D721Med (cell line): ENCODE measurements at regions not wholly inside any gene's neighbourhood (a gene's known extent, or its start where the extent isn't known, plus 50 kb on each side); places are given as distances from the start of the nearest gene placed in this dataset.

Source experiments
- DNase-seq: peaks from one replicate; pipeline ENCODE4 v3.0.0; 2011; ENCODE audit warnings: low spot score; ENCODE audit not compliant: insufficient read length
- FAIRE-seq: peaks from 2 replicates; lab custom pipeline; 2011; peaks lifted over from hg19 to GRCh38; lab: Jason Lieb, UNC
- CTCF ChIP-seq: IDR thresholded peaks from 2 replicates; pipeline ENCODE4 v1.5.1; 2012; ENCODE audit warnings: mild to moderate bottlenecking, control low read depth; ENCODE audit not compliant: insufficient read depth; ENCODE audit errors: missing control alignments

DNA sequence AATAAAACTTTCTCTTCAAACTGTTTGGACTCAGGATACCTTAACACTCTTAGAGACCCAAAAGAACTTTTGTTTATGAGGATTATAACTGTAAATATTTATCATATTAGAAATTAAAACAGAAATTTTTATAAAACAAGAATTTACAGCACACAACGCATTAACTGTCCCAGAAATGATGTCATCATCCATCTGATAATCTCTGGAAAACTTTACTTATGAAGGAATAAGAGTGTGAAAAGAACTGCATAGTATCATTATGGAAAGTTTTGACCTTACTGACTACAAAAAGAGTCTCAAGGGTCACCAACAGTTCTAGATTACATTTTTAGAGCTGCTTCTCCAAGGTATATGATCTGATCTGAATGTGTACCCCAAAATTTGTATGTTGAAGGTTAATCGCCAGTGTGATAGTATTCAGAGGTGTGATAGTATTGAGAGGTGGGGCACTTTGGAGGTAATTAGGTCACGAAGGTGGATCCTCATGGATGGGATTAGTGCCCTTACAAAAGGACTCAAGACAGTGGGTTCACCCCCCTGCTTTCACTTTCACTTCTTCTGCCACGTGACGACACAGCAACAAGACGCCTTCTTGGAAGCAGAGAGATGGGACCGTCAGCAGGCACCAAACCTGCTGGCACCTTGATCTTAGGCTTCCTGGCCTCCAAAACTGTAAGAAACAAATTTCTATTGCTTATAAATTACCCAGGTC, 95.7 kb upstream of the NR5A2 start:
- TF ChIP-seq CTCF: no peak
- DNase-seq (no peak), FAIRE-seq (no peak)

DNA sequence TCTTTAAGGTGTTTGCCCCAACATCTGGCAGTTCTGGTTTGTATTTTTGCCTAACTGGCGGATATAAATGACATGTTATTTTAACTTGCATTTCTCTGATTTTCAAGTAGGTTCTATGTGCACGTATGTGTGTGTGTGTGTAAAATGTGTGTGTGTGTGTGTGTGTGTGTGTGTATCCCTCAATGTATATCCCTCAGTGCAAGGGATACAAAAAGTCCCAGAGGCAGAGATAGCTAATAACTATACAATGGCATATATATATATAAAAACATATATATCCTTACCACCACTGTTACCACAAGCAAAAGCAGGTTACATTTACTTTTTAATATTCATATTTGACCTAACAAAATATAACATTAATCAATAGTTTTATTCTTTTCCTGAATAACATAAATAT, 95.0 kb upstream of the NR5A2 start:
- FAIRE-seq (no peak), DNase-seq (no peak)
- TF ChIP-seq CTCF: no peak

DNA sequence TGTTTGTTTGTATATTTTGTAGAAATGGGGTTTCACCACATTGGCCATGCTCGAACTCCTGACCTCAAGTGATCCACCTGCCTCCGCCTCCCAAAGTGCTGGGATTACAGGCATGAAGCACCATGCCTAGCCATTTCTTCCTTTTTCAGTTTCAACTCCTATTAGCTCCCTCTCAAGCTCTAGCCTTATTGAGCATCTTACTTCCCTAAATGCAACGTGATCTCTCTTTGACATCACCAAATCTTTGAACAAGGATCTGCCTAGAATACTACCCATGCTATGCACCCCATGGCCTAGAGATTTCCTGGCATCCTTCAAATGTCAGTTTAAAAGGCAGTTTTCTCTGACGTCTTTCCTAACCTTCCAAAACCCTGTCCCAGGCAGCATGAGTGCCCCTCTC, 91.1 kb upstream of the NR5A2 start:
- no peak for TF ChIP-seq CTCF
- no peak for DNase-seq
- FAIRE-seq: no peak

GRCh38 chr1:199937161-199937560, 90.3 kb upstream of the NR5A2 start:
- TF ChIP-seq CTCF: no peak
- no peak for FAIRE-seq
- DNase-seq: no peak

DNA sequence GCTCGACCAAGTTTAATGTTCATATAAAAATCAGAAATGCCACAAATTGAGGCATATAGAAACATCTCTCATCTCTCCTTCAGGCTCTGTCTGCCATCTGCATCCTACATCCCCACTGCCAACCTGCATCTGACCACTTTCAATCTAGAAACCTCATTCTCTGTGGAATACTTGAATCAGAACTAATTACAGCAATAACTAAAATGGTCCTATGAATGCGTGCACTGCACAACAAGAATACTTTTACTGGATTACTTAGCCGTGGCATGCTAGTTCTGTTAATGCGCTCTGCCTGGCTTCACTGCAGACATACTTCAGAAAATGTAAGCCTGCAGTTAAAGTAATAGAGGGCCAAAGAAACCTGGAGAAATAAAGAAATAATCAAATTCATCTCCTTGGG, 89.8 kb upstream of the NR5A2 start:
- no peak for TF ChIP-seq CTCF
- FAIRE-seq (no peak), DNase-seq (no peak)

GRCh38 chr1:199944986-199945385, 82.5 kb upstream of the NR5A2 start:
- no peak for TF ChIP-seq CTCF
- DNase-seq (no peak), FAIRE-seq (no peak)

DNA sequence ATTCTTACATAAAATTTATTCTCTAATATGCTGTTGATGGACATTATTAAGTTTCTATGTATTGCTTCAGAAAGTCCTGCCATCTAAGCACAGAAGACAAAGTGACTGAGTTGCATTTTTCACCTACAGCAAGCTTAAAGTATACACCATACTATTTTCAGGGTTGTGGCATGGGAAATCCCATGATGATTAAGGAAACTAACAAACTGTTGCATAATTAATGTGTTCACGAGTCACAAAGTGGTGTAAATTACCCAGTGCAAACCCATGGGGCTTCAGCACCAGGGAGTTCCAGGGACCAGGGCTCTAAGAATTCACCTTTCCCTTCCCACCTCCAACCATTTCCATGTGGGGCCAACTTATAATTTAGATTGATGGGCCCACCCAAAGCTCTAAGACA, 81.9 kb upstream of the NR5A2 start:
- TF ChIP-seq CTCF: no peak
- no peak for FAIRE-seq

More for the DNA sequence above, 81.9 kb upstream of the NR5A2 start:
- no peak for DNase-seq
